HUES6 (cell line): ENCODE measurements at regions not wholly inside any gene's neighbourhood (a gene's known extent, or its start where the extent isn't known, plus 50 kb on each side); places are given as distances from the start of the nearest gene placed in this dataset.
"Not testable (repeated sequence)": the region's sequence is repeated elsewhere in the genome, so short reads cannot be mapped to it uniquely, and the experiment has no call there.

ENCODE experiments used
- H3K27ac ChIP-seq: 2 replicates; pipeline ENCODE4 v1.7.0; 2013; ENCODE audit warnings: low read depth, mild to moderate bottlenecking, low read length, inconsistent platforms
- H3K27me3 ChIP-seq: 2 replicates; pipeline ENCODE4 v1.6.1; 2013; ENCODE audit warnings: low read length; ENCODE audit not compliant: control insufficient read depth, insufficient read depth
- H3K36me3 ChIP-seq: 2 replicates; pipeline ENCODE4 v1.6.1; 2013; ENCODE audit warnings: low read length; ENCODE audit not compliant: control insufficient read depth, insufficient read depth
- H3K4me1 ChIP-seq: 2 replicates; pipeline ENCODE4 v1.6.1; 2013; ENCODE audit warnings: low read length; ENCODE audit not compliant: control insufficient read depth, insufficient read depth
- H3K4me3 ChIP-seq: 2 replicates; pipeline ENCODE4 v1.5.1; 2013; ENCODE audit warnings: low read depth, low read length
- H3K9ac ChIP-seq: one replicate; pipeline ENCODE4 v1.6.1; 2013; ENCODE audit warnings: mild to moderate bottlenecking, low read length
- H3K9me3 ChIP-seq: 2 replicates; pipeline ENCODE4 v1.6.1; 2013; ENCODE audit warnings: low read depth, low read length; ENCODE audit not compliant: control insufficient read depth, insufficient read depth

DNA sequence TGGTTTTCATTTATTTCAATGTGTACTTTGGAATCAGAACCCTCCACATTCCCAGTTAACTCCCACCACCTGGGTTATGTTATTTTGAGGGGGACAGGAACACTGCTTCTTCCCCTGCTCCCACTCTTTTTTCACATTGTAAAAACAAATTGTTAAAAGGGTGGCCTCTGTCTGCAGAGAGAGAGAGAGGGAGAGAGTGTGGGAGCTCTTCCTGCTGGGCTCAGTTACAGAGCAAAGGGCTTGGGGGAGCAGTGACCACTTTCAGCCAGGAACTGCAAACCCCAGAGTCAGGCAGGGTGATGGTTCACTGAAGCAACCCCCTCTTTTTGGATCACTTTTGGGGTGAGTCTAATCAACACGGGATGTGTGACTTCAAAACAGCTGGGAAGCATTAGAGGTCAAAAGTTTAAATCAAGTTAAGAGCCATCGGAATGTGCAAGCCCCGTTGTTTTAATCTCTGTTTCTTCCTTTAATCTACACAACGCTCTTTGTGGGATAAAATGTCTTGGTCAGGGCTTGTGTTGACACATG lies 577.0 kb upstream of the CDH11 start:
- H3K9ac ChIP-seq, result no peak overlapping the region
- H3K27ac ChIP-seq, result no peak overlapping the region
- no peak overlapping the region for H3K4me3 ChIP-seq
- H3K27me3 ChIP-seq, result no peaks in the 10 kb centered on the region
- H3K9me3 ChIP-seq, result no peaks in the 10 kb centered on the region; the same call in 1 of the 2 replicates
- peaks cover 9% of the 10 kb centered on the region for H3K4me1 ChIP-seq
- H3K36me3 ChIP-seq, result no peaks in the 10 kb centered on the region

DNA sequence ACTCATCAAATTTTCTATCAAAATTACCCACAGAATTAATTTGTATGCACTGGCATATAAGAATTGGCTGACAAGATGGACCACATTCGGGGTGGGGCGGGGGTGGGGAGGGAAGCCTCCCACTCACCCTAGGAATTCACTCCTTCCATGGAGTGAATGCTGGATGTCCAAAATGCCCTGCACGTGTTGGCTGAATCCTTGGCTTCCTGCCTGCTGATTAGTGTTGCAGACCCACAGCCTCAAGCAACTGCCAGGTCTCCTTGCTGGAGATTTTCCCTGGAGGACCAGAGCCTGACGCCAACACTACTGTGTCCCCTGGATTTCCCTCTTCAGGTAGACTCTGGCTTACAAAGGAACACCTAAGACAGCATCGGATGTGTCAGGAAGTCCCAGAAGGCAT lies 575.7 kb upstream of the CDH11 start:
- Histone ChIP-seq H3K27me3 (no peaks in the 10 kb centered on the region), H3K9ac (no peak overlapping the region)

DNA sequence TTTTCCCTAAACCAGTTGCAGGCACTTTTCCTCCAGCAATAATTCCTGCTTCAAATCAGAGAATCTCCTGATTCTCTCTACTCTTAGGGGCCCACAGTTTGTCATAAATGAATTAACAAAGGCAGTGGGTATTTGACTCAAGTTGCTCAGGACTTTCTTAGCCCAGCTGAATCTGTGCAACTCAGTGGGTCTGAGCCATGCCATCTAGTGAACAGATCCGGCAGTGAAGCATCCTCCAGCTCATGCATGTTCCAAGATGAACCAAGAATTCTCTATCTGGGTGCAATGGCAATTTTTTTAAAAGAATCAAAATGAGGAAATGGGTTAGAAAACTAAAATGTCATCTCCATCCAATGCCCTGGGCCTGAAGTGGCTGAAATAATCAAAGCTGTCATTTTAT lies 575.2 kb upstream of the CDH11 start:
- Histone ChIP-seq H3K27ac (no peak overlapping the region), H3K4me3 (no peak overlapping the region), H3K9me3 (no peaks in the 10 kb centered on the region; the same call in 1 of the 2 replicates), H3K4me1 (peaks cover 6% of the 10 kb centered on the region; the same call in 1 of the 2 replicates), H3K27me3 (no peaks in the 10 kb centered on the region), H3K9ac (no peak overlapping the region), H3K36me3 (no peaks in the 10 kb centered on the region)

More for the DNA sequence above, 575.7 kb upstream of the CDH11 start:
- Histone ChIP-seq H3K9me3 (no peaks in the 10 kb centered on the region; the same call in 1 of the 2 replicates), H3K4me3 (no peak overlapping the region), H3K4me1 (peaks cover 6% of the 10 kb centered on the region; the same call in 1 of the 2 replicates), H3K27ac (no peak overlapping the region), H3K36me3 (no peaks in the 10 kb centered on the region)

- H3K4me3 ChIP-seq, H3K27me3 ChIP-seq, H3K9ac ChIP-seq, H3K27ac ChIP-seq, H3K9me3 ChIP-seq, H3K4me1 ChIP-seq, H3K36me3 ChIP-seq: not testable (repeated sequence)
These were observed 570.0 kb upstream of the CDH11 start for GRCh38 chr16:65691846-65692245.

DNA sequence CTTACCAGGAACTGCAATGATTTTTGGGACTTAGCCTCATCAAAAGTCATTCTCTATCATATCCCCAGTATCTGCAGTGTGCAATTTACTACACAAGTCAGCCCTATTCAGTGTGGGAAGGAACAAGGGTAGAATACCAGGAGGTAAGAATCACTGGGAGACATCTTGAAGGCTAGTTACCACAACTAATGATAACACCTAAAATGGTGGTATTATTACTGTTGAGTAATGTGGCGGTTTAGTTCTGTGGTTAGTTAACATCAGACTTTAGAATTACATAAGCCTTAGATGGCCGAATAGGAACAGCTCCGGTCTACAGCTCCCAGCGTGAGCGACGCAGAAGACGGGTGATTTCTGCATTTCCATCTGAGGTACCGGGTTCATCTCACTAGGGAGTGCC lies 567.9 kb upstream of the CDH11 start:
- H3K27me3 ChIP-seq, result no peaks in the 10 kb centered on the region
- no peaks in the 10 kb centered on the region for H3K36me3 ChIP-seq
- no peak overlapping the region for H3K27ac ChIP-seq
- peaks cover 5% of the 10 kb centered on the region; the same call in 1 of the 2 replicates for H3K4me1 ChIP-seq
- no peak overlapping the region for H3K4me3 ChIP-seq
- H3K9me3 ChIP-seq, result no peaks in the 10 kb centered on the region; the same call in 1 of the 2 replicates
- no peak overlapping the region for H3K9ac ChIP-seq

DNA sequence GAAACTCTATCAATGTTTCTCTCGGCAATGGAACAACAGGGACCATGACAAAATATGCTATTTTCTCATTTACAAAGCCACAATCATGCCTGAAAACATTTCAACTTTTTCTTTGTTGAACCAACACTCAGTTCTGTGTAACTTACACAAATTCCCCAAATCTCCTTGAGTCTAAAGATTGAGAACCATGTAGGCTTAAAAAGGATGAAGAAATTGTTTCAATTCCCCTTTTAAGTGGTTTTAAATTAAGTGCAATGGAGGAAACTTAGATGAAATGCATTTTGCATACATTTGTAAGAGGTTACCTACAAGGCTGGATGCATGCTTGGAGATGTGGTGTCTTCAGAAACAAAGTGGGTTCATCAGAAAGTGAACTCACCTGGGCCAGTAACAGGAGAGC lies 566.4 kb upstream of the CDH11 start:
- peaks cover 7% of the 10 kb centered on the region for H3K9me3 ChIP-seq
- no peaks in the 10 kb centered on the region for H3K27me3 ChIP-seq
- H3K36me3 ChIP-seq, result no peaks in the 10 kb centered on the region
- H3K27ac ChIP-seq, result no peak overlapping the region
- H3K4me1 ChIP-seq, result peaks cover 5% of the 10 kb centered on the region; the same call in 1 of the 2 replicates
- no peak overlapping the region for H3K4me3 ChIP-seq
- no peak overlapping the region for H3K9ac ChIP-seq

DNA sequence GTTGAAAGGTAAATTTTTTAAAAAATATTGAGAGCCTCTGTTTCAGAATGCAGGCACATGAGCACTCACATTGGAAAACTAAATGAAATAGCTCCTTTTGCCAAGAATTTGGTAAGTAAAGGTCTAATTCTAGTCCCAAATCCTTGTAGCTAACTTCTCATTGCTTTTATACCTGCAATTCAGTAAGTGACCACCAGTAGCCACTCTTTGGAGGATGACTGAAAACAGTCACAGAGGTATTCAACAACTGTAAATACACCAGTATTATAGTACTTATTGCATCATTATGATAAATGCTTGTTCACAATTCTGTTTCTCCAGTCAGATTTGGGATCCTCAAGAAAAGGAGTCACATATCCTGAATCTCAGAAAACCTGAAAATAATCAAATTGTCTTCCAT lies 562.4 kb upstream of the CDH11 start:
- no peak overlapping the region for H3K4me3 ChIP-seq
- no peak overlapping the region for H3K27ac ChIP-seq
- H3K9ac ChIP-seq, result no peak overlapping the region
- peaks cover 7% of the 10 kb centered on the region for H3K9me3 ChIP-seq
- H3K36me3 ChIP-seq, result no peaks in the 10 kb centered on the region
- H3K4me1 ChIP-seq, result no peaks in the 10 kb centered on the region
- H3K27me3 ChIP-seq, result no peaks in the 10 kb centered on the region

DNA sequence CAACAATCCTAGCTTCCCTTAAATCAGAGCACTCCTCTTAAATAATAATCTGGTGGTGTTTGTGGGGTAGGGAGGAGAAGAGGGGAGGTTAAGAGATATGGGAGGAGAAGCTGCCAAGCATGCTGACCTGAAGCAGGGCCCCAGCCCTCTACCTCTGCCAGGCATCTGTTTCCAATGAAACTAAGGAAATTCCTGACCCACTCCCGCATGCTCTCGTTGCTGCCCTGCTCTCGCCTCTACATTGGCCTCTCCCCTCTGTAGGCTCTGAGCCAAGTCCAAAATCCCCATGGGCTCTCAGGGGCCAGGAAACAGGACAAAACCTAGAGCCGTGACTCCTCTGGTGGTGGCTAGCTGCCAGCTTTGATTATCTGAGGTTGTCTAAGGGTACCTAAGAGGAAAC lies 559.5 kb upstream of the CDH11 start:
- Histone ChIP-seq H3K4me3 (no peak overlapping the region), H3K27me3 (no peaks in the 10 kb centered on the region), H3K9me3 (peaks cover 7% of the 10 kb centered on the region), H3K9ac (no peak overlapping the region), H3K4me1 (no peaks in the 10 kb centered on the region), H3K27ac (no peak overlapping the region), H3K36me3 (no peaks in the 10 kb centered on the region)

- H3K9me3 ChIP-seq, result peaks cover 7% of the 10 kb centered on the region
- H3K4me1 ChIP-seq, result no peaks in the 10 kb centered on the region
- no peaks in the 10 kb centered on the region for H3K36me3 ChIP-seq
- no peak overlapping the region for H3K27ac ChIP-seq
- H3K4me3 ChIP-seq, result no peak overlapping the region
- no peak overlapping the region for H3K9ac ChIP-seq
- H3K27me3 ChIP-seq, result no peaks in the 10 kb centered on the region
These were observed 557.9 kb upstream of the CDH11 start for GRCh38 chr16:65679785-65680184.

DNA sequence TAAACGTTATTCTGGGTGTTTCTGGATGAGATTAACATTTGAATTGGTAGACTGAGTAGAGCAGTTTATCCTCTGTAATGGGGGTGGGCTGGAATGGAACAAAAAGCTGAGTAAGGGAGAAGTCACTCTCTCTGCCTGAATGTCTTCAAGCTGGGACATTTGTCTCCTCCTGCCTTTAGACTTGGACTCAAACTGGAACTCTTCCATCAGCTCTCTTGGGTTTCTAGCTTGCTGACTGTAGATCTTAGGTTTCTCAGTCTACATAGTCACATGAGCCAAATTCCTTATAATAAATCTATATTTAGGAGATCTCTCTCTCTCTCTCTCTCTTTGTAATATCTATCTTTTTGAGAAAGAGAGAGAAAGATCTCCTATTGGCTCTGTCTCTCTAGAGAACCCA lies 553.3 kb upstream of the CDH11 start:
- no peak overlapping the region for H3K9ac ChIP-seq
- no peak overlapping the region for H3K4me3 ChIP-seq
- no peaks in the 10 kb centered on the region for H3K36me3 ChIP-seq
- H3K27me3 ChIP-seq, result no peaks in the 10 kb centered on the region
- H3K9me3 ChIP-seq, result peaks cover 6% of the 10 kb centered on the region; the same call in 1 of the 2 replicates
- H3K4me1 ChIP-seq, result no peaks in the 10 kb centered on the region
- no peak overlapping the region for H3K27ac ChIP-seq

- Histone ChIP-seq H3K27ac (no peak overlapping the region), H3K9ac (no peak overlapping the region), H3K4me1 (no peaks in the 10 kb centered on the region), H3K27me3 (no peaks in the 10 kb centered on the region), H3K36me3 (no peaks in the 10 kb centered on the region), H3K4me3 (no peak overlapping the region), H3K9me3 (peaks cover 6% of the 10 kb centered on the region; the same call in 1 of the 2 replicates)
These were observed 551.1 kb upstream of the CDH11 start for GRCh38 chr16:65672960-65673359.
